HG03439 (cell line): ENCODE measurements at regions not wholly inside any gene's neighbourhood (a gene's known extent, or its start where the extent isn't known, plus 50 kb on each side); places are given as distances from the start of the nearest gene placed in this dataset.

Experiments
- ATAC-seq: cut with Tn5 transposase; IDR thresholded peaks from one replicate; pipeline ENCODE4 v1.9.1; 2021; ENCODE audit warnings: mild to moderate bottlenecking, moderate library complexity; ENCODE audit not compliant: unreplicated experiment

DNA sequence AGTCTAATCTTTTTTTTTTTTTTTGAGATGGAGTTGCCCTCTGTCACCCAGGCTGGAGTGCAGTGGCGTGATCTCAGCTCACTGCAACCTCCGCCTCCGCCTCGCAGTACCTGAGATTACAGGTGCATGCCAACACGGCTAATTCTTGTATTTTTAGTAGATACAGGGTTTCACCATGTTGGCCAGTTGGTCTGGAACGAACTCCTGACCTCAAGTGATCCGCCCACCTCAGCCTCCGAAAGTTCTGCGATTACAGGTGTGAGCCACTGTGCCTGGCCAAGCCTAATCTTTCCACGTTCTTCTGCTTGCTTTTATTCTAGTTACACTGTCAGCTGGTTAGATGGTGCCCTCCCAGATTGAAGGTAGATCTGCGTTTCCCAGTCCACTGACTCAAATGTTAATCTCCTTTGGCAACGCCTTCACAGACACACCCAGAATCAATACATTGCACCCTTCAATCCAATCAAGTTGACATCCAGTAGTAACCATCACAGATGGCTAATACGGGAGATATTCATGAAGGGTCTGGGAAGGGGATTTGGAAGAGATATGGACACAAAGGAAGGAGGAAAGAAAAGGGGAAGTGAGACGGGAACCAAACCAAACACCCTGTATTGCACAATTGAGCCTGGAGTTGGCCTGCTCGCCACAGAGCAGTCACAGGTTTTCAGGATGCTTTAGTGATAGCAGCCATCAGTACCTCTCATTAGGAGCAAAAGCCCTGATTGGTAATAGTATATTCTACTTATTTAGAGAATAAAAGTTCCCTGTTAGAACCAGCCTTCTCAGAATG lies 229.8 kb downstream of the PIK3C3 start:
- no peak for ATAC-seq

GRCh38 chr18:42185486-42185885 lies 230.5 kb downstream of the PIK3C3 start:
- no peak for ATAC-seq

GRCh38 chr18:42187611-42188380 lies 232.8 kb downstream of the PIK3C3 start:
- peak; percentile 82 for ATAC-seq

- no peak for ATAC-seq
Measured at GRCh38 chr18:42190643-42191042, 235.6 kb downstream of the PIK3C3 start.

- ATAC-seq, result no peak
Measured at GRCh38 chr18:42192251-42193248, 237.5 kb downstream of the PIK3C3 start.

- ATAC-seq, result no peak
Measured at GRCh38 chr18:42196651-42197050, 241.6 kb downstream of the PIK3C3 start.

DNA sequence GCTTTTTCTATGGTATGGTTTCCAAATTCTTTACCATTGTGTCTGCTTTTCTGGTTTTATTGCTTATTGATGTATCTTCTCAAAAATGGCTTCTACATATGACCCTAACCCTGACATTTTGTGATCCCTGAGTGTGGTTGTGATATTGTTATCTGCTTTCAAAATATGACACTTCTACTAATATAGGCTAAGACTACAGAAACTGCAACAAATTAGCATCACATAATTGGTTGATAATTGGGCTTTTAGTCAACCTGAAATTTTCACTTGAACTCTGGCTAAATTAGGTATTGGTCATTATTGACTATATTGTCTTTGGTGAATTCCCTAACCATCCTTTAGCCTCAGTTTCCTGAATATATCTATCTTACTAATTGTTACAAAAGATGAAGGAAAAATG lies 246.1 kb downstream of the PIK3C3 start:
- ATAC-seq, result no peak

DNA sequence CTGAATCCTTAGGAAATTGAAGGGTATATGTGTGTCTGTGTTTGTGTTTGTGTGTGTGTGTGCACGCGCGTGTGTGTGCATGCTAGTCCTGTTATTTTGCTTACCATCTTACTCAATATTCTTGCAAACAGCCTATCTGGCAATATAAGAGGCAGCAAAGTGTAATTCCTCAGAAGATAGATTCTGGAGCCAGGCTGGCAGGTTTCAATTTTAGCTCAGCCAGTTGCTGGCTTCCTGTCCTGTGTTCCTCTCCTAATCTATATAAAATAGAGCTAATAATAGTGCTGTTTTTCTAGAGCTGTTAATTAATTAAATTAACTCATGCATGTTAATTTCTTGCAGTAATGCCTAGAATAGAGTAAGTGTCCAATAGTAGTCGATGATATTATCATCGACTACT lies 256.2 kb downstream of the PIK3C3 start:
- no peak for ATAC-seq

- ATAC-seq, result no peak
Measured at GRCh38 chr18:42222557-42222956, 267.5 kb downstream of the PIK3C3 start.

GRCh38 chr18:42228581-42228980 lies 273.5 kb downstream of the PIK3C3 start:
- ATAC-seq, result peak; percentile 63

GRCh38 chr18:42229211-42230210 lies 274.5 kb downstream of the PIK3C3 start:
- peak; percentile 87 for ATAC-seq

- ATAC-seq, result no peak
Measured at GRCh38 chr18:42230636-42231035, 275.6 kb downstream of the PIK3C3 start.

DNA sequence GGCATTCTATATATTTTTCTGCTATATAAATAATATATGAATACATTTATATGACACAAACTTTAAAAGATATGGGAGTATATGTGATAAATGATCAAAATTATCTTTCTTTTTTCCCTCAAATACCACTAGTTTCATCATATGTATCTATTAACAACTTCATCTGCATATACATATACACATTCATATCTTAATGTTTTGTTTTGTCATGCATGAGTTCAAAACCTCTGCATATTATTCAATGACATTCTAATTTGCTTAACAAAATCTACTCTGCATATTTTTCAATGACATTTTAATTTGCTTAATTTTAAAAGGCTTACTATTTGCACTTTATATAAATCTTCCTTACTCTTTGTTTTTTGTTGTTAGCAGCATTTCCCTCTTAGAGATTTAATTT lies 276.2 kb downstream of the PIK3C3 start:
- ATAC-seq, result no peak

GRCh38 chr18:42231796-42232195 lies 276.8 kb downstream of the PIK3C3 start:
- ATAC-seq, result no peak

GRCh38 chr18:42233908-42234307 lies 278.9 kb downstream of the PIK3C3 start:
- no peak for ATAC-seq

DNA sequence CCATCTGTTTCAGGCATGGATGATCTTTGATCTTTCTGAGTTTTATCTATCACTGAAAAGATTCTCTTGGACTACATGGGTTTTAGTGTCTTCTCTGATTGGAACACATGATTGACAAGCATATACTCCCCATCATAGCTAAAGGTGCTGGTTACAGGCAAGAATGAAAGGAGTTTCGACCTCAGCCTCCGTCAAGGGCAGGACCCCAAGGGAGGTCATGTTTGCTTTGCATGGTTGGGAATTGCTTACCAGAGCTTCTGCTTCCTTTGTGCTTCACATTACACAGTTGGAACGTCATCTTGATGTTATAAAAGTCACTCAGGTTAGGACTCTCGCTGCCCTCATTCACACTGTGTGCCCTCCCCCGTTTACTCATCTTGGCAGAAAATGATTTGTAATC lies 287.7 kb downstream of the PIK3C3 start:
- no peak for ATAC-seq

GRCh38 chr18:42245137-42245536 lies 290.1 kb downstream of the PIK3C3 start:
- ATAC-seq, result no peak

GRCh38 chr18:42255908-42256765 lies 301.1 kb downstream of the PIK3C3 start:
- no peak for ATAC-seq
